Ishikawa (cell line): ENCODE measurements at regions not wholly inside any gene's neighbourhood (a gene's known extent, or its start where the extent isn't known, plus 50 kb on each side); places are given as distances from the start of the nearest gene placed in this dataset.

Experiments
- CEBPB ChIP-seq: IDR thresholded peaks from 2 replicates; pipeline ENCODE4 v1.6.1; 2012
- EGR1 ChIP-seq: IDR thresholded peaks from 2 replicates; pipeline ENCODE4 v1.6.1; 2012
- EP300 ChIP-seq: IDR thresholded peaks from 2 replicates; pipeline ENCODE4 v1.6.1; 2012; ENCODE audit warnings: borderline replicate concordance
- FOXM1 ChIP-seq: IDR thresholded peaks from 2 replicates; pipeline ENCODE4 v1.6.1; 2012; ENCODE audit warnings: low read depth, borderline replicate concordance
- MAX ChIP-seq: IDR thresholded peaks from 2 replicates; pipeline ENCODE4 v1.6.1; 2012
- NFIC ChIP-seq: IDR thresholded peaks from 2 replicates; pipeline ENCODE4 v1.6.1; 2012
- REST ChIP-seq: IDR thresholded peaks from 2 replicates; pipeline ENCODE4 v1.6.1; 2012; ENCODE audit warnings: low read depth, mild to moderate bottlenecking
- TAF1 ChIP-seq: IDR thresholded peaks from 2 replicates; pipeline ENCODE4 v1.6.1; 2012; ENCODE audit warnings: low read depth, mild to moderate bottlenecking
- TEAD4 ChIP-seq: IDR thresholded peaks from 2 replicates; pipeline ENCODE4 v1.6.1; 2012
- USF1 ChIP-seq: IDR thresholded peaks from 2 replicates; pipeline ENCODE4 v1.6.1; 2012

GRCh38 chr13:90538063-90538462 is 809.4 kb upstream of the MIR17HG start:
- TF ChIP-seq EP300 (no peak), CEBPB (no peak), FOXM1 (no peak), TAF1 (no peak), EGR1 (no peak), REST (no peak), MAX (no peak), NFIC (no peak), TEAD4 (no peak), USF1 (no peak)
